MCF 10A (cell line): ENCODE measurements at regions not wholly inside any gene's neighbourhood (a gene's known extent, or its start where the extent isn't known, plus 50 kb on each side); places are given as distances from the start of the nearest gene placed in this dataset.

ENCODE experiments used
- BruUV-seq: library from RNA; stranded (reverse); fragments of 400-500 nt; replicated peaks from 2 replicates; lab custom pipeline; 2021; lab: Mats Ljungman, UMichigan
- CTCF ChIA-PET: fragments of 300-600 bp; sonication (Branson Sonifier 250); formaldehyde crosslinking; extraction: SDS; loops from one replicate; lab custom pipeline; 2021; ENCODE audit warnings: antibody characterized with exemption, inconsistent platforms; lab: Yijun Ruan, JAX
- POLR2A ChIA-PET: fragments of 300-600, 350-650 bp; sonication (Branson Sonifier 250); formaldehyde crosslinking; extraction: SDS; loops from one replicate; lab custom pipeline; 2020; ENCODE audit warnings: antibody characterized with exemption, inconsistent platforms; lab: Yijun Ruan, JAX
- DNase-seq: peaks from one replicate; pipeline ENCODE4 v3.0.0-alpha.2; 2018; ENCODE audit not compliant: unreplicated experiment
- H3K27ac Mint-ChIP-seq: one replicate; pipeline ENCODE4 v1.8.0; 2022; ENCODE audit warnings: mild to moderate bottlenecking, low read depth, mixed read lengths; ENCODE audit not compliant: unreplicated experiment
- H3K27me3 Mint-ChIP-seq: one replicate; pipeline ENCODE4 v1.8.0; 2022; ENCODE audit warnings: mixed read lengths; ENCODE audit not compliant: insufficient read depth, unreplicated experiment
- H3K36me3 Mint-ChIP-seq: one replicate; pipeline ENCODE4 v1.8.0; 2022; ENCODE audit warnings: mild to moderate bottlenecking, moderate library complexity, mixed read lengths; ENCODE audit not compliant: insufficient read depth, unreplicated experiment
- H3K4me1 Mint-ChIP-seq: one replicate; pipeline ENCODE4 v1.8.0; 2022; ENCODE audit warnings: mixed read lengths; ENCODE audit not compliant: insufficient read depth, unreplicated experiment
- H3K4me3 Mint-ChIP-seq: one replicate; pipeline ENCODE4 v1.8.0; 2022; ENCODE audit warnings: mild to moderate bottlenecking, moderate library complexity, mixed read lengths; ENCODE audit not compliant: unreplicated experiment
- H3K9me3 Mint-ChIP-seq: one replicate; pipeline ENCODE4 v1.8.0; 2022; ENCODE audit warnings: mixed read lengths; ENCODE audit not compliant: unreplicated experiment
- intact Hi-C: fragments of 100-400 bp; cut with micrococcal nuclease; formaldehyde crosslinking; loops from 2 replicates; pipeline ENCODE4 v1.14.1; 2022
- TF ChIP-seq, protein P1 (sequence below): fragments of 200-600 bp; IDR thresholded peaks from one replicate; pipeline ENCODE4 v1.8.0; 2022; ENCODE audit warnings: antibody characterized with exemption, mild to moderate bottlenecking; ENCODE audit not compliant: unreplicated experiment

DNA sequence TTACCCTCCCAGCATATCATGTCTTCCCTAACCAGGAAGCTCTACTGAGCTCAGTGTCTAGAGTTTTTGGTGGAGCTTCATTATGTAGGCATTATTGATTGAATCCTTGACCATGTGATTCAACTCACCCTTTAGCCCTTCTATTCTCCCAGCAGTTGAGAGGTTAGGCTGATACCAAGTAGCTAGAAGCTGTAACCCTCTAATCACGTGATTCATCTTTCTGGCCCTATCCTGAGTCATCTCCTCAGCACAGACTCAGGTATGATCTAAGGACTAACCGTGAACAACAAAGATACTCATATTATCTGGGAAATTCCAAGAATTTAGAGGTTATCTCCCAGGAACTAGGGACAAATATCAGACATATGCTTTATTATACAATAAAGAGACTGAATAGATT, 625.5 kb downstream of the JRKL start:
- H3K4me3 Mint-ChIP-seq: no peak overlapping the region
- ChIA-PET POLR2A (interaction anchor here (0.6 kb wide), 1 partner anchor 43 kb away, joined by 3 read pairs; no protein-coding TSS in a partner anchor), CTCF (interaction anchor here (0.6 kb wide), 1 partner anchor 50 kb away, joined by 4 read pairs; no protein-coding TSS in a partner anchor)
- H3K27ac Mint-ChIP-seq: no peak overlapping the region
- BruUV-seq: no TSS peak
- H3K36me3 Mint-ChIP-seq: no peaks in the 10 kb centered on the region
- TF ChIP-seq, protein P1, sequence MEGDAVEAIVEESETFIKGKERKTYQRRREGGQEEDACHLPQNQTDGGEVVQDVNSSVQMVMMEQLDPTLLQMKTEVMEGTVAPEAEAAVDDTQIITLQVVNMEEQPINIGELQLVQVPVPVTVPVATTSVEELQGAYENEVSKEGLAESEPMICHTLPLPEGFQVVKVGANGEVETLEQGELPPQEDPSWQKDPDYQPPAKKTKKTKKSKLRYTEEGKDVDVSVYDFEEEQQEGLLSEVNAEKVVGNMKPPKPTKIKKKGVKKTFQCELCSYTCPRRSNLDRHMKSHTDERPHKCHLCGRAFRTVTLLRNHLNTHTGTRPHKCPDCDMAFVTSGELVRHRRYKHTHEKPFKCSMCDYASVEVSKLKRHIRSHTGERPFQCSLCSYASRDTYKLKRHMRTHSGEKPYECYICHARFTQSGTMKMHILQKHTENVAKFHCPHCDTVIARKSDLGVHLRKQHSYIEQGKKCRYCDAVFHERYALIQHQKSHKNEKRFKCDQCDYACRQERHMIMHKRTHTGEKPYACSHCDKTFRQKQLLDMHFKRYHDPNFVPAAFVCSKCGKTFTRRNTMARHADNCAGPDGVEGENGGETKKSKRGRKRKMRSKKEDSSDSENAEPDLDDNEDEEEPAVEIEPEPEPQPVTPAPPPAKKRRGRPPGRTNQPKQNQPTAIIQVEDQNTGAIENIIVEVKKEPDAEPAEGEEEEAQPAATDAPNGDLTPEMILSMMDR: no peak
- no peaks in the 10 kb centered on the region for H3K4me1 Mint-ChIP-seq
- DNase-seq: no peak
- H3K27me3 Mint-ChIP-seq: no peaks in the 10 kb centered on the region
- no peaks in the 10 kb centered on the region for H3K9me3 Mint-ChIP-seq
- intact Hi-C loops: no loop called here

GRCh38 chr11:97019305-97019704, 629.5 kb downstream of the JRKL start:
- H3K36me3 Mint-ChIP-seq: no peaks in the 10 kb centered on the region
- H3K27me3 Mint-ChIP-seq: no peaks in the 10 kb centered on the region
- no peak for DNase-seq
- no TSS peak for BruUV-seq
- H3K9me3 Mint-ChIP-seq: no peaks in the 10 kb centered on the region
- CTCF ChIA-PET: no interaction called here
- POLR2A ChIA-PET: no interaction called here
- TF ChIP-seq, protein P1: no peak
- H3K4me3 Mint-ChIP-seq: no peak overlapping the region
- H3K27ac Mint-ChIP-seq: no peak overlapping the region
- intact Hi-C loops: no loop called here
- no peaks in the 10 kb centered on the region for H3K4me1 Mint-ChIP-seq

DNA sequence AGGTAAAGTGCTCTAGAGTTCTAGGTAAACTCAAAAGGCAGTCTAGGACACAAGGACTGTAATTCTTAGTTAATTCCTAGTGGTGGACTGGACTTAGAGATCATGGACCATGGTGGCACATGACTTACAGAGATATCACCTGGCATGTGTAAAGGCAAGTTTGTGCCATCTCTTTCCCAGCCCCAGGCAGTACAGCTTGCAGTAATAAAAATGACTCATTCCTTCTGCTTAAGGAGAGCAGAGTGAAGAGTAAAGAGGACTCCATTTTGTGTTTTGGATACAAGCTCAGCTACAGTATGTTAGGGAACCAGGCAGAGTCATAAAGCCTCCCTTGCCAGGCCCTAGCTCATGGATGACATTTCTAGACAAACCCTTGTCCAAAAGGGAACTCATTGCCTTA, 629.9 kb downstream of the JRKL start:
- no TSS peak for BruUV-seq
- DNase-seq: no peak
- H3K4me1 Mint-ChIP-seq: no peaks in the 10 kb centered on the region
- intact Hi-C loops: no loop called here
- no peaks in the 10 kb centered on the region for H3K36me3 Mint-ChIP-seq
- TF ChIP-seq, protein P1: no peak
- H3K9me3 Mint-ChIP-seq: no peaks in the 10 kb centered on the region
- ChIA-PET CTCF (interaction anchor here (0.6 kb wide), 1 partner anchor 554 kb away, joined by 3 read pairs; no protein-coding TSS in a partner anchor), POLR2A (no interaction called here)
- H3K4me3 Mint-ChIP-seq: no peak overlapping the region
- H3K27me3 Mint-ChIP-seq: no peaks in the 10 kb centered on the region
- H3K27ac Mint-ChIP-seq: no peak overlapping the region

GRCh38 chr11:97022955-97023354, 633.1 kb downstream of the JRKL start:
- TF ChIP-seq, protein P1: no peak
- CTCF ChIA-PET: no interaction called here
- H3K27ac Mint-ChIP-seq: no peak overlapping the region
- intact Hi-C loops: no loop called here
- no peak overlapping the region for H3K4me3 Mint-ChIP-seq
- no peaks in the 10 kb centered on the region for H3K9me3 Mint-ChIP-seq
- H3K27me3 Mint-ChIP-seq: no peaks in the 10 kb centered on the region
- POLR2A ChIA-PET: no interaction called here
- no peaks in the 10 kb centered on the region for H3K36me3 Mint-ChIP-seq
- no TSS peak for BruUV-seq
- DNase-seq: no peak
- no peaks in the 10 kb centered on the region for H3K4me1 Mint-ChIP-seq
